Colonic mucosa (tissue), 4 donors: ENCODE measurements at regions not wholly inside any gene's neighbourhood (a gene's known extent, or its start where the extent isn't known, plus 50 kb on each side); places are given as distances from the start of the nearest gene placed in this dataset. TPM values are rescaled to one million over a fixed set of nuclear protein-coding genes. Genes with fewer than 3 reads are reported as not detected.

ENCODE experiments used
- DNase-seq: peaks from one replicate; pipeline ENCODE4 v3.0.0-alpha.2; 2020
- H3K27ac ChIP-seq: fragments of 200-600 bp; one replicate; pipeline ENCODE4 v1.8.0; 2021
- H3K27me3 ChIP-seq: fragments of 200-600 bp; one replicate; pipeline ENCODE4 v1.8.0; 2021
- H3K36me3 ChIP-seq: fragments of 200-600 bp; one replicate; pipeline ENCODE4 v1.8.0; 2021
- H3K4me1 ChIP-seq: fragments of 200-600 bp; one replicate; pipeline ENCODE4 v1.8.0; 2021; ENCODE audit warnings: mild to moderate bottlenecking
- H3K4me3 ChIP-seq: fragments of 200-600 bp; one replicate; pipeline ENCODE4 v1.8.0; 2021
- H3K9ac ChIP-seq, 2 donors: one replicate each; pipeline ENCODE4 v1.7.0; 2013; ENCODE audit warnings: control low read depth in 2 of 2, low read depth in 2 of 2, low read length in 2 of 2
- H3K9me3 ChIP-seq: fragments of 200-600 bp; one replicate; pipeline ENCODE4 v1.8.0; 2021
- intact Hi-C: fragments of 100-400 bp; cut with DNase I; formaldehyde crosslinking; loops from one replicate; pipeline ENCODE4 v1.14.1; 2022
- microRNA-seq: library from miRNA; unstranded; fragments of <30 nt; microRNA quantifications from one replicate; pipeline ENCODE4, GENCODE V29; 2019
- TF ChIP-seq, protein P1 (sequence below): fragments of 200-600 bp; IDR thresholded peaks from one replicate; pipeline ENCODE4 v1.8.0; 2022; ENCODE audit warnings: antibody characterized with exemption, mild to moderate bottlenecking
- donor health status: healthy.
- donor health status: DM: no; HTN: no; CAD: no.
- donor health status: DM: no; HTN: no; CAD: no.

DNA sequence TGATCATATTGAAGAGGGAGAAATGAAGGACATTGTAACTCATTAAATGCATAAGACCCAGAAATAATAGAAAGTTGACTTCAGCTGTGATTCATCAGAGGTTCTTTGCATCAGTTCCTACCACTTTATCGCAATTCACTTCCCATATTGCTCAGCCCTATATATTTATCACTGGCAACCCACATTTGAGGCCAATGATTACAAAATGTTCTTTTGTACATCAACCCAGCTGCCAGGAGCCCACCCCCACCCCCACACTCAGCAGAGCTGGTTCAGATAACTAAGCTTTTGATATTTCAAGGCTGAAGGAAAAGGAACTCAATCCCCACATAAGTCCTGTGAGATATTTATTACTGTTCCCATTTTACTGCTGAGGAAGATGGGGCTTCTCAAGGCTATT, 51.2 kb upstream of the TMPO start:
- Histone ChIP-seq H3K27me3 (no peaks in the 10 kb centered on the region), H3K36me3 (no peaks in the 10 kb centered on the region), H3K9ac (no peak overlapping the region), H3K4me3 (no peak overlapping the region), H3K9me3 (no peaks in the 10 kb centered on the region), H3K4me1 (no peaks in the 10 kb centered on the region), H3K27ac (no peak overlapping the region)
- TF ChIP-seq, protein P1, sequence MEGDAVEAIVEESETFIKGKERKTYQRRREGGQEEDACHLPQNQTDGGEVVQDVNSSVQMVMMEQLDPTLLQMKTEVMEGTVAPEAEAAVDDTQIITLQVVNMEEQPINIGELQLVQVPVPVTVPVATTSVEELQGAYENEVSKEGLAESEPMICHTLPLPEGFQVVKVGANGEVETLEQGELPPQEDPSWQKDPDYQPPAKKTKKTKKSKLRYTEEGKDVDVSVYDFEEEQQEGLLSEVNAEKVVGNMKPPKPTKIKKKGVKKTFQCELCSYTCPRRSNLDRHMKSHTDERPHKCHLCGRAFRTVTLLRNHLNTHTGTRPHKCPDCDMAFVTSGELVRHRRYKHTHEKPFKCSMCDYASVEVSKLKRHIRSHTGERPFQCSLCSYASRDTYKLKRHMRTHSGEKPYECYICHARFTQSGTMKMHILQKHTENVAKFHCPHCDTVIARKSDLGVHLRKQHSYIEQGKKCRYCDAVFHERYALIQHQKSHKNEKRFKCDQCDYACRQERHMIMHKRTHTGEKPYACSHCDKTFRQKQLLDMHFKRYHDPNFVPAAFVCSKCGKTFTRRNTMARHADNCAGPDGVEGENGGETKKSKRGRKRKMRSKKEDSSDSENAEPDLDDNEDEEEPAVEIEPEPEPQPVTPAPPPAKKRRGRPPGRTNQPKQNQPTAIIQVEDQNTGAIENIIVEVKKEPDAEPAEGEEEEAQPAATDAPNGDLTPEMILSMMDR: no peak
- intact Hi-C loops: no loop called here
- no peak for DNase-seq

DNA sequence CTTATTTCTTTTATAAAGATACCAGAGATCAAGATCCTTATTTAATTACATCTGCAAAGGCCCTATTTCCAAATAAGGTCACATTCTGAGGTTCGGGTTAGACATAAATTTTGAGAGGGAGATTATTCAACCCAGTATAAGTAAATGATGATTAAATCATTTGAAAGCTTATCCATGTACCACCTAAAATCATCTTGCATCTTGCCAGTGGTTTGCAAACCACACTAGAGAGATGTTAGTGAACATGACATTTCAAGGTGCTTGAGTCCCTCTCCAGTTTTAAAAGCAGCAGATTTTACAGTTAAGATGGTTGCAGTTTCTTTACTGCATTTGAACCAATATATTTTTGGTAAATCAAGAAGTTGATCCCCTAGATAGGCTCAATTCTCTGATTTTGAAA, 49.9 kb upstream of the TMPO start:
- Histone ChIP-seq H3K9me3 (no peaks in the 10 kb centered on the region), H3K4me3 (no peak overlapping the region), H3K9ac (no peak overlapping the region), H3K4me1 (no peaks in the 10 kb centered on the region), H3K27me3 (no peaks in the 10 kb centered on the region), H3K36me3 (no peaks in the 10 kb centered on the region), H3K27ac (no peak overlapping the region)
- TF ChIP-seq, protein P1: no peak
- intact Hi-C loops: no loop called here
- DNase-seq: no peak

Small RNA genes in the stretch of these regions (microRNA-seq; reads per million reads assigned to microRNA genes)
- not detected for gene MIR4303
- gene MIR4495: not detected
